ENCODE measurements at regions not wholly inside any gene's neighbourhood (a gene's known extent, or its start where the extent isn't known, plus 50 kb on each side); places are given as distances from the start of the nearest gene placed in this dataset.

DNA sequence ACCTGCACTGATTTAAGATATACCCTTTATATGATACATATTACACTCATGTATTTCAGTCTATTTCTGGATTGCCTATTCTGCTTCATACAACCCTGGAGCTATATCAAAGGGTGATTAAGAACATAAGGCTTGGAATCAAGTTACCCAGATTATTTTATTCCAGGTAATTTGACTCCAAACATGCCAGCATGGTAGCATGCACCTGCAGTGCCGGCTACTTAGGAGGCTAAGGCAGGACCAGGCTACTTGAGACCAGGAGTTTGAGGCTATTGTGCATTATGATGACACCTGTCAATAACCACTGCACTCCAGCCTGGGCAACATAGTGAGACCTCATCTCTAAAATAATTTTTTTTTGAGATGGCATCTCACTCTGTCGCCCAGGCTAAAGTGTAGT, 50.4 kb upstream of the NEO1 start:
- H3K4me3 ChIP-seq (ENCODE audit: low read length) = no peak overlapping the region
- no peaks in the 10 kb centered on the region for H3K36me3 ChIP-seq (ENCODE audit: control insufficient read depth, insufficient read depth, low read length, severe bottlenecking)
- peaks cover 4% of the 10 kb centered on the region for H3K4me1 ChIP-seq (ENCODE audit: control insufficient read depth, insufficient read depth, low read length)
- H3K9me3 ChIP-seq (ENCODE audit: control insufficient read depth, low read length) = no peaks in the 10 kb centered on the region
- peaks cover 10% of the 10 kb centered on the region for H3K27me3 ChIP-seq (replicated peaks; ENCODE audit: control insufficient read depth, insufficient read depth, low read length)
- H3K9ac ChIP-seq (ENCODE audit: low read length) = no peak overlapping the region
- no peak for DNase-seq (ENCODE audit: low read depth)

DNA sequence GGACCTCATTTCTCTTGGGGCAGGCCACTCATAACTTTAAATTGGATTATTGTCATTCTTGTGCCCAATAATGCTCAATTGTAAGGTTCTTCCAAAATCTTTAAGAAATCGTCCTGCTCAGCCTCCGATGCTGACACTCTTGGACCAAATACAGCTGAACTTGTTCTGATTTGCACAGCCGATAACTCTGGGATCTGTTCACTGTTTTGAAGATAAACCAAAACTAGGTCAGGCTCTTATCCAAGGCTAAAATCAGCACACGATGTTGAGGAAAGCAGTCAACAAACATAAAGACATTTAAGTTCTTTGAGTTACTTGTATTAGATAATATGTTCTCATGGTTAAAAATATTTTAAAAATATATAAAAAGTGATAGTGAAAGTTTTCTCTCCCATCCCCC, 52.0 kb upstream of the NEO1 start:
- no peak overlapping the region for H3K4me3 ChIP-seq (ENCODE audit: low read length)
- no peaks in the 10 kb centered on the region for H3K9me3 ChIP-seq (ENCODE audit: control insufficient read depth, low read length)
- H3K4me1 ChIP-seq (ENCODE audit: control insufficient read depth, insufficient read depth, low read length) = peaks cover 4% of the 10 kb centered on the region
- no peaks in the 10 kb centered on the region for H3K36me3 ChIP-seq (ENCODE audit: control insufficient read depth, insufficient read depth, low read length, severe bottlenecking)
- no peak overlapping the region for H3K9ac ChIP-seq (ENCODE audit: low read length)
- peaks cover 10% of the 10 kb centered on the region for H3K27me3 ChIP-seq (replicated peaks; ENCODE audit: control insufficient read depth, insufficient read depth, low read length)
- DNase-seq (ENCODE audit: low read depth) = no peak

DNA sequence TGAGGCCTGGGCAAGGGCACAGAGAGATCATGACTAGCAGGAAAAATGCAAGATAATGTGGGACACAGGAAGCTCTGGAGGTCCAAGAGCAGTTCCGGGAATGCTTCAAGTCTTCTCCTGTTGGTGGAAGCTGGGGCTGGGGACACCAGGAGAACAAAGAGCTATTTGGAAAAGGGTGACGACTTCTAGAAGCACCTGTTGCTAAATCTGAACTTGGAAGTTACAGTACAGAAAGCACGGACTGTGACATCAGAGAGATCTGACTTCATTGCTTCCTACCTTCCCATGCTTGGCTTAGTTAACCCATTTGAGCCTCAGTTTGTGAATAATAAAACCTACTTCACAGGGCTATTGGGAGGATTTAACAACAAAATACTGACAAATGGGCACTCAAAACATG, 52.7 kb upstream of the NEO1 start:
- peaks cover 10% of the 10 kb centered on the region for H3K27me3 ChIP-seq (replicated peaks; ENCODE audit: control insufficient read depth, insufficient read depth, low read length)
- H3K9ac ChIP-seq (ENCODE audit: low read length) = no peak overlapping the region
- H3K36me3 ChIP-seq (ENCODE audit: control insufficient read depth, insufficient read depth, low read length, severe bottlenecking) = no peaks in the 10 kb centered on the region
- H3K4me1 ChIP-seq (ENCODE audit: control insufficient read depth, insufficient read depth, low read length) = peaks cover 10% of the 10 kb centered on the region
- no peak overlapping the region for H3K4me3 ChIP-seq (ENCODE audit: low read length)
- H3K9me3 ChIP-seq (ENCODE audit: control insufficient read depth, low read length) = no peaks in the 10 kb centered on the region
- no peak for DNase-seq (ENCODE audit: low read depth)

- no peak for DNase-seq (ENCODE audit: low read depth)
- Histone ChIP-seq H3K4me3 (ENCODE audit: low read length) (no peak overlapping the region), H3K9ac (ENCODE audit: low read length) (no peak overlapping the region), H3K9me3 (ENCODE audit: control insufficient read depth, low read length) (no peaks in the 10 kb centered on the region), H3K27me3 (replicated peaks; ENCODE audit: control insufficient read depth, insufficient read depth, low read length) (peaks cover 9% of the 10 kb centered on the region), H3K36me3 (ENCODE audit: control insufficient read depth, insufficient read depth, low read length, severe bottlenecking) (no peaks in the 10 kb centered on the region), H3K4me1 (ENCODE audit: control insufficient read depth, insufficient read depth, low read length) (peaks cover 13% of the 10 kb centered on the region)
Measured at GRCh38 chr15:72998681-72999466, 53.4 kb upstream of the NEO1 start.

DNA sequence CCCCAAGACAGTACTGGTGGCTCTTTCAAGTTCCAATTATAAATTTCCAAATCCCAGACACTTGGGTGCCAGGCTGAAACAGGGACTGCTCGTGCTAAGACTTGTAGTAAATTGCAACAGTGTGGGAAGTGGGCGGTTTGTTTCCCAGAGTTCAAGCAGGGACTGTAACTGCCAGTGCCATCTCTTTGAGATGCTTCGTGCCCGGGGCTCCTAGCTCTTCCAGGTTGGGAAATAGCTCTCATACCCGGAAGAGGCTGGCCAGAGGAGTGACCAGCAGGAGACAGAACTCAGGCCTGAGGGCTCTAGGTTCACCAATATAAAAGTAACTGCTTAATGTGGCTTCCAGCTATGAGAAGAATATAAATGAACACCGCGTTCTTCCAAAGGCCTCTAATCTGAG, 54.0 kb upstream of the NEO1 start:
- H3K27me3 ChIP-seq (replicated peaks; ENCODE audit: control insufficient read depth, insufficient read depth, low read length) = peaks cover 5% of the 10 kb centered on the region
- H3K9me3 ChIP-seq (ENCODE audit: control insufficient read depth, low read length) = no peaks in the 10 kb centered on the region
- H3K36me3 ChIP-seq (ENCODE audit: control insufficient read depth, insufficient read depth, low read length, severe bottlenecking) = no peaks in the 10 kb centered on the region
- no peak overlapping the region for H3K9ac ChIP-seq (ENCODE audit: low read length)
- DNase-seq (ENCODE audit: low read depth) = no peak
- H3K4me3 ChIP-seq (ENCODE audit: low read length) = no peak overlapping the region
- peaks cover 16% of the 10 kb centered on the region for H3K4me1 ChIP-seq (ENCODE audit: control insufficient read depth, insufficient read depth, low read length)

DNA sequence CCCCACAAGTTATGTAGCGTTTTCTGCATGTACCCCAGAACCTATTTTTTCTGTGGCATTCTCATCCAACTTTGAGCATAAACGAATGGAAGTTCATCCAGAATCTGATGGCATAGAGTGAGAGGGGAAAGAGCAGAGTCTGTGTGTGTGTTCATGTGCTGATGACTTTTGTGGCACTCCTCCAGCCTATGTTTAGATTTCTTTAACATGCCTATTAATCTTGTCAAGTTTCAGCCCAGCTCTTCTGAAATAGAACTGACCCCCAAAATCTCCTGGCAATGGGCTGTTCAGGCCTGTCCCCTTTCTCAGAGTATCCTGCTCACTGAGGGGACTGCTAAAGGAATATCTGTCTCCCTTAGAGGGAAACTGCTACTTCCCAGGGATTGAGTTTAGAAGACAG, 56.4 kb upstream of the NEO1 start:
- DNase-seq (ENCODE audit: low read depth) = no peak
- Histone ChIP-seq H3K9me3 (ENCODE audit: control insufficient read depth, low read length) (no peaks in the 10 kb centered on the region), H3K36me3 (ENCODE audit: control insufficient read depth, insufficient read depth, low read length, severe bottlenecking) (no peaks in the 10 kb centered on the region), H3K27me3 (replicated peaks; ENCODE audit: control insufficient read depth, insufficient read depth, low read length) (peaks cover 3% of the 10 kb centered on the region), H3K9ac (ENCODE audit: low read length) (no peak overlapping the region), H3K4me3 (ENCODE audit: low read length) (no peak overlapping the region), H3K4me1 (ENCODE audit: control insufficient read depth, insufficient read depth, low read length) (peaks cover 34% of the 10 kb centered on the region)

DNA sequence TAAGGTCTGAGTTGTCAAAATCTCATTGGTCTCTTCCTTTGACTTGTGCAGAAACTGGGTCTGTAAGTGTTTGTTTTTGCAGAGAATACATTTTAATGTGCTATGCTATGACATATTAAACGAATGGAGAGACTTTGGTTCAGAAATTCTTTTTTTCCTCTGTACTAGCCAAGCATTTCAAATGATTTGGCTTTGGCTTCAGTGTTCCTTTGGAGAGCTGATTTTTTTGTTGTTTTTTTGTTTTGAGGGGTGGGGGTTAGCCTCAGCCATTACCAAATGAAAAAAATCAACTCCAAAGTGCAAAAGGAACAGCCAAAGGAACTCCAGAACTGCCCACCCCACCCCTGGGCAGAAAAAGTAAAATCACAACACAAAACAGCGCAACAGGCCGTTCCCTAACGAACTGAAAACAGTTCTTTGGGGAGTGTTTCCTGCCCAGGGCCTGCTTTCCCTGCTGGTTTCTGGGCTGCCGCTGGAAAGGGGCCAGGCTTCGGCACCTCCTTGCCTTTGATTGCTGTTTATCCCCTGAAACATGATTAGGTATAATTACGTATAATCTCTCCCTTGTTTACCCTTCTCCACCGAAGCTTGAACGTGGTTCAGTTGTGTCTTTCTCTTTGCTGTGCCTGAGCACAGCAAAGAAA, 57.6 kb upstream of the NEO1 start:
- peak overlapping the region; percentile 62 for H3K9ac ChIP-seq (ENCODE audit: low read length)
- no peak for DNase-seq (ENCODE audit: low read depth)
- no peaks in the 10 kb centered on the region for H3K36me3 ChIP-seq (ENCODE audit: control insufficient read depth, insufficient read depth, low read length, severe bottlenecking)
- H3K9me3 ChIP-seq (ENCODE audit: control insufficient read depth, low read length) = no peaks in the 10 kb centered on the region
- no peak overlapping the region for H3K4me3 ChIP-seq (ENCODE audit: low read length)
- peaks cover 34% of the 10 kb centered on the region for H3K4me1 ChIP-seq (ENCODE audit: control insufficient read depth, insufficient read depth, low read length)
- H3K27me3 ChIP-seq (replicated peaks; ENCODE audit: control insufficient read depth, insufficient read depth, low read length) = peaks cover 3% of the 10 kb centered on the region

- peak overlapping the region; percentile 67 for H3K9ac ChIP-seq (ENCODE audit: low read length)
- H3K4me1 ChIP-seq (ENCODE audit: control insufficient read depth, insufficient read depth, low read length) = peaks cover 34% of the 10 kb centered on the region
- no peaks in the 10 kb centered on the region for H3K9me3 ChIP-seq (ENCODE audit: control insufficient read depth, low read length)
- no peak for DNase-seq (ENCODE audit: low read depth)
- no peaks in the 10 kb centered on the region for H3K27me3 ChIP-seq (replicated peaks; ENCODE audit: control insufficient read depth, insufficient read depth, low read length)
- H3K36me3 ChIP-seq (ENCODE audit: control insufficient read depth, insufficient read depth, low read length, severe bottlenecking) = no peaks in the 10 kb centered on the region
- peak overlapping the region; percentile 70 for H3K4me3 ChIP-seq (ENCODE audit: low read length)
Measured at GRCh38 chr15:72992841-72993252, 59.4 kb upstream of the NEO1 start.

GRCh38 chr15:72991026-72991425, 61.2 kb upstream of the NEO1 start:
- H3K9me3 ChIP-seq (ENCODE audit: control insufficient read depth, low read length) = no peaks in the 10 kb centered on the region

DNA sequence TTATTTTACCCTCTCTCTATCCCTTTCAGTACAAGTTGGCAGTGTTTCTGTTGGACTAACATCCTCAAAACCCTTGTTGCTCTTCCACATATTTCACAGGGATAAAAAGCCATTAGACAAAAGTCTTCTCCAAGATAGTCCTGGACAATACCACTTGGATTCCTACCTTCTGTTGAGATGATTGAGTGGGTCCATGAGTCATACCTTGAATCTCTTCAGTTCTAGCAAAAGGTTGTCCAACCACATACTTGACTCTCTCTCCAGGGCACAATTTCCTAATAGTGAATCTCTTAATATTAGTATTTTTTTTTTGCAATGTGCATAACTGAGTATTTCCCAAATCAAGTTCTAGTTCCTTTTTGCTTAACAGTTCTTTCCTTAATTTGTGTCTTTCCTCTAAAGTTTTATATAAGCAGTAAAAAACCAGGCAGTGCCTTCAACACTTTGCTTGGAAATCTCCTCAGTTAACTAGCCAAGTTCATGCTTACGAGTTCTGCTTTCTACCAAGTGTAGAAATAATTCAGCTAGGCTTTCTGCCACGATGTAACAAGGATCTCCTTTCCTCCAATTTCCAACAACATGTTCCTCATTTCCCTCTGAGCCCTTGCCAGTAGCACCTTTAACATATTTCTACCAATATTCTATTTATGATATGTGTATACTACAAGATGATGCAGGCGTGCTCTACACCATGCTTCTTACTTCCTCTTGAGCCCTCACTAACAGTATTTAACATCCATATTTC, 68.3 kb upstream of the NEO1 start:
- no peak for DNase-seq (ENCODE audit: low read depth)
- Histone ChIP-seq H3K9me3 (ENCODE audit: control insufficient read depth, low read length) (peaks cover 13% of the 10 kb centered on the region), H3K4me3 (ENCODE audit: low read length) (no peak overlapping the region)

More at GRCh38 chr15:72991026-72991425, 61.2 kb upstream of the NEO1 start:
- Histone ChIP-seq H3K27me3 (replicated peaks; ENCODE audit: control insufficient read depth, insufficient read depth, low read length) (no peaks in the 10 kb centered on the region), H3K4me1 (ENCODE audit: control insufficient read depth, insufficient read depth, low read length) (peaks cover 32% of the 10 kb centered on the region), H3K9ac (ENCODE audit: low read length) (no peak overlapping the region), H3K36me3 (ENCODE audit: control insufficient read depth, insufficient read depth, low read length, severe bottlenecking) (no peaks in the 10 kb centered on the region), H3K4me3 (ENCODE audit: low read length) (no peak overlapping the region)
- DNase-seq (ENCODE audit: low read depth) = no peak

GRCh38 chr15:72982714-72983113, 69.5 kb upstream of the NEO1 start:
- H3K9me3 ChIP-seq (ENCODE audit: control insufficient read depth, low read length) = peaks cover 13% of the 10 kb centered on the region
- DNase-seq (ENCODE audit: low read depth) = no peak
- no peaks in the 10 kb centered on the region for H3K4me1 ChIP-seq (ENCODE audit: control insufficient read depth, insufficient read depth, low read length)
- no peak overlapping the region for H3K4me3 ChIP-seq (ENCODE audit: low read length)
- no peak overlapping the region for H3K9ac ChIP-seq (ENCODE audit: low read length)
- H3K27me3 ChIP-seq (replicated peaks; ENCODE audit: control insufficient read depth, insufficient read depth, low read length) = no peaks in the 10 kb centered on the region
- H3K36me3 ChIP-seq (ENCODE audit: control insufficient read depth, insufficient read depth, low read length, severe bottlenecking) = no peaks in the 10 kb centered on the region

More for the DNA sequence above, 68.3 kb upstream of the NEO1 start:
- Histone ChIP-seq H3K36me3 (ENCODE audit: control insufficient read depth, insufficient read depth, low read length, severe bottlenecking) (no peaks in the 10 kb centered on the region), H3K4me1 (ENCODE audit: control insufficient read depth, insufficient read depth, low read length) (no peaks in the 10 kb centered on the region), H3K27me3 (replicated peaks; ENCODE audit: control insufficient read depth, insufficient read depth, low read length) (no peaks in the 10 kb centered on the region), H3K9ac (ENCODE audit: low read length) (no peak overlapping the region)
